PC-9 (cell line): ENCODE measurements at regions not wholly inside any gene's neighbourhood (a gene's known extent, or its start where the extent isn't known, plus 50 kb on each side); places are given as distances from the start of the nearest gene placed in this dataset.

Source experiments
- BruUV-seq: library from RNA; stranded (reverse); fragments of 400-500 nt; replicated peaks from 2 replicates; lab custom pipeline; 2021; lab: Mats Ljungman, UMichigan
- CTCF ChIA-PET: fragments of 300-600 bp; sonication (Branson Sonifier 250); formaldehyde crosslinking; loops from one replicate; lab custom pipeline; 2022; ENCODE audit warnings: antibody characterized with exemption; lab: Charles Lee
- POLR2A ChIA-PET: fragments of 300-600 bp; sonication (Branson Sonifier 250); formaldehyde crosslinking; loops from one replicate; lab custom pipeline; 2022; ENCODE audit warnings: antibody characterized with exemption; ENCODE audit not compliant: unreplicated experiment; lab: Charles Lee
- DNase-seq, 2 experiments: peaks; one replicate each; pipeline versions ENCODE4 v3.0.0 to v3.0.0-alpha.2; 2015 to 2022; ENCODE audit warnings: mixed read lengths in 1 of 2
- H2AFZ ChIP-seq: fragments of 200-600 bp; sonication (generic); 2 replicates; pipeline ENCODE4 v1.8.1; 2017; ENCODE audit warnings: antibody characterized with exemption
- H3F3A ChIP-seq: fragments of 200-600 bp; sonication (generic); 2 replicates; pipeline ENCODE4 v1.8.1; 2017; ENCODE audit warnings: antibody characterized with exemption, mild to moderate bottlenecking, low read depth; ENCODE audit not compliant: insufficient read depth
- H3K27ac ChIP-seq: fragments of 200-600 bp; sonication (generic); 2 replicates; pipeline ENCODE4 v1.6.1; 2016; ENCODE audit warnings: mixed run types
- H3K27me3 ChIP-seq: fragments of 200-600 bp; sonication (generic); 2 replicates; pipeline ENCODE4 v1.6.1; 2016; ENCODE audit warnings: low read depth, mixed run types; ENCODE audit not compliant: insufficient read depth
- H3K36me3 ChIP-seq: fragments of 200-600 bp; sonication (generic); 2 replicates; pipeline ENCODE4 v1.6.1; 2016; ENCODE audit warnings: low read depth, mixed run types
- H3K4me1 ChIP-seq: fragments of 200-600 bp; sonication (generic); replicated peaks from 2 replicates; pipeline ENCODE4 v1.6.1; 2016; ENCODE audit warnings: mixed run types; ENCODE audit not compliant: insufficient read depth
- H3K4me2 ChIP-seq: fragments of 200-600 bp; sonication (generic); 2 replicates; pipeline ENCODE4 v1.6.1; 2017; ENCODE audit warnings: mixed run types
- H3K4me3 ChIP-seq: fragments of 200-600 bp; sonication (generic); 2 replicates; pipeline ENCODE4 v1.6.1; 2016; ENCODE audit warnings: mixed run types
- H3K79me2 ChIP-seq: fragments of 200-600 bp; sonication (generic); 2 replicates; pipeline ENCODE4 v1.6.1; 2017; ENCODE audit warnings: low read depth, mixed run types
- H3K9me2 ChIP-seq: fragments of 200-600 bp; sonication (generic); 2 replicates; pipeline ENCODE4 v1.8.1; 2017; ENCODE audit warnings: mild to moderate bottlenecking; ENCODE audit not compliant: insufficient read depth
- H3K9me3 ChIP-seq: fragments of 200-600 bp; sonication (generic); 2 replicates; pipeline ENCODE4 v1.8.1; 2016; ENCODE audit warnings: low read depth; ENCODE audit not compliant: insufficient read depth
- H4K20me1 ChIP-seq: fragments of 200-600 bp; sonication (generic); 2 replicates; pipeline ENCODE4 v1.8.1; 2017; ENCODE audit not compliant: insufficient read depth
- EZH2 ChIP-seq: fragments of 200-600 bp; sonication (generic); IDR thresholded peaks from 2 replicates; pipeline ENCODE4 v1.8.0; 2017; ENCODE audit warnings: antibody characterized with exemption, low read depth
- intact Hi-C: fragments of 100-400 bp; cut with micrococcal nuclease; formaldehyde crosslinking; loops from one replicate; pipeline ENCODE4 v1.10.0; 2022; ENCODE audit not compliant: unreplicated experiment
- TF ChIP-seq, protein P1 (sequence below): fragments of 200-600 bp; sonication (generic); conservative IDR thresholded peaks from 2 replicates; pipeline ENCODE4 v1.6.1; 2017; ENCODE audit warnings: mixed run types, antibody characterized with exemption, mild to moderate bottlenecking, moderate library complexity

DNA sequence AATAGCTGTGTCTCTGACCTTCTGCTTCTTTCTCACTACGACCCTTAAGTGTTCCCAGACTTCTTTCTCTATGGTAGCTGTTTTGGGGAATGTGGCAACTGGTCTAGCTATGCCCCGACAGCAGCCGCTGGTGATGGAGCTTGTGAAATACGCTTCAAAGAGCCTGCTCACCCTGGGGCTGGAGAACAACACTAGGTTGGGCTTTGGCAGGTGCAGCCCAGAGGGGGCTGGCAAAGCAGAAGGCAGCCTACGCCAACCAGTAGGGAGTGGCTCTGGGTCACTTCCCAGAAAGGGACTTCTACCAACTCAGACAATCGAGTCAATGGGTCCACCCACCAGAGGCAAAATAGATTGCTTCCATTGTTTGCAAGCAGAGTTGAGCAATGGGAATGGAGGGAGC is 262.8 kb downstream of the LMO4 start:
- Histone ChIP-seq H3K4me2 (no peak overlapping the region), H3K27ac (no peak overlapping the region), H3K9me3 (no peaks in the 10 kb centered on the region), H3K4me1 (no peaks in the 10 kb centered on the region), H2AFZ (no peak overlapping the region), H4K20me1 (no peaks in the 10 kb centered on the region), H3K4me3 (no peak overlapping the region), H3F3A (no peaks in the 10 kb centered on the region), H3K9me2 (no peaks in the 10 kb centered on the region), H3K36me3 (no peaks in the 10 kb centered on the region), H3K79me2 (no peaks in the 10 kb centered on the region), H3K27me3 (no peaks in the 10 kb centered on the region)
- DNase-seq: no peak
- ChIA-PET CTCF (no interaction called here), POLR2A (no interaction called here)
- TF ChIP-seq, protein P1, sequence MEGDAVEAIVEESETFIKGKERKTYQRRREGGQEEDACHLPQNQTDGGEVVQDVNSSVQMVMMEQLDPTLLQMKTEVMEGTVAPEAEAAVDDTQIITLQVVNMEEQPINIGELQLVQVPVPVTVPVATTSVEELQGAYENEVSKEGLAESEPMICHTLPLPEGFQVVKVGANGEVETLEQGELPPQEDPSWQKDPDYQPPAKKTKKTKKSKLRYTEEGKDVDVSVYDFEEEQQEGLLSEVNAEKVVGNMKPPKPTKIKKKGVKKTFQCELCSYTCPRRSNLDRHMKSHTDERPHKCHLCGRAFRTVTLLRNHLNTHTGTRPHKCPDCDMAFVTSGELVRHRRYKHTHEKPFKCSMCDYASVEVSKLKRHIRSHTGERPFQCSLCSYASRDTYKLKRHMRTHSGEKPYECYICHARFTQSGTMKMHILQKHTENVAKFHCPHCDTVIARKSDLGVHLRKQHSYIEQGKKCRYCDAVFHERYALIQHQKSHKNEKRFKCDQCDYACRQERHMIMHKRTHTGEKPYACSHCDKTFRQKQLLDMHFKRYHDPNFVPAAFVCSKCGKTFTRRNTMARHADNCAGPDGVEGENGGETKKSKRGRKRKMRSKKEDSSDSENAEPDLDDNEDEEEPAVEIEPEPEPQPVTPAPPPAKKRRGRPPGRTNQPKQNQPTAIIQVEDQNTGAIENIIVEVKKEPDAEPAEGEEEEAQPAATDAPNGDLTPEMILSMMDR: no peak
- no TSS peak for BruUV-seq
- intact Hi-C loops: no loop called here

DNA sequence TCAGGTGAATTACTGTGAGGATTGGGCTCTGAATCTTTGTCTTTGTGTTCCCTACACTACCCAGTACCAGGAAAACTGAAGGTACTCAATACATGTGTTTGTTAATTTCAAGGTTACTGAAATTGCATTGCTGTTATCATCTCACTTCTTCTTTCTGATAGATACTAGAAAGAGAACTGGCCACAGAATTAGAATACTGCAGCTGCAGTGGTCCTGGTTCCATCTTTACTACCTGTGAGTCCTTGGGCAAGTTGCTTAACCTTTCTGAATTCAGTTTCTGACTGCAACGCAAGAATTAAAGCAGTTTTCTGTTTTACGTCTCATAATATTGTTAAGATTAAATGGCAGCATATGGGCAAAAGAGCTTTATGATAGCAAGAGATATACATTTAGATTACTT is 263.5 kb downstream of the LMO4 start:
- Histone ChIP-seq H3F3A (no peaks in the 10 kb centered on the region), H3K9me3 (no peaks in the 10 kb centered on the region), H4K20me1 (no peaks in the 10 kb centered on the region), H3K4me1 (no peaks in the 10 kb centered on the region), H2AFZ (no peak overlapping the region), H3K36me3 (no peaks in the 10 kb centered on the region), H3K79me2 (no peaks in the 10 kb centered on the region), H3K27me3 (no peaks in the 10 kb centered on the region), H3K27ac (no peak overlapping the region), H3K9me2 (no peaks in the 10 kb centered on the region), H3K4me3 (no peak overlapping the region), H3K4me2 (no peak overlapping the region)
- BruUV-seq: no TSS peak
- no peak for DNase-seq
- intact Hi-C loops: no loop called here
- no peak for TF ChIP-seq EZH2
- TF ChIP-seq, protein P1: no peak
- ChIA-PET CTCF (no interaction called here), POLR2A (no interaction called here)

DNA sequence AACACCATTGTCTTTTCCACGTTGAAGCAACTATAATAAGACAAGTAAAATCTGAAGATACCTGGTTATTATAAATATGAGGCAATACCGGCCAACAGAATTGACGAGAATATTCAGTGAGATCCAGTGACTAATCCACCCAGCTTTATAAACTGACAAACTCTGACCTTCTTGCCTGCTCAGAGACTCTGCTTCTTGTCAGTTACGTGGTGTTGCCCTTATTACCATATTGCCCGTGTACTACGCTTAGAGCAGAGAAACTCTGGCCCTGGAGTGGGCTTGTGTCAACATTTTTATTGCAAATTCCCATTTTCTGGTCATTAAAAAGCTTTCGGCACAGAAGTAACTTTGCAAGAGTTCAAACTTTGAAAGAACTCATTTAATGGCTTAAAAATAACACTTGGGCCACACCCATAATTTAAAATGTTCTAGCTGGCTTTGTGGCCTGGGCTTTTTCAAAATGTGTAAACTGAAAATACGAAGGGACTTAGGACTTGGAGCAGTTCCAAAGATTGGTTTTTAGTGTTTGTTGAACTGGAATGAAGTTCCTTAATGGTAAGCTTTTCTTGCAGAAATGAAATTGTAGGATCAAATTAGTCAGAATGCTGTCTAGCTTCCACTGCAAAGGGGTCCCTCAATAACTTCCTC is 266.2 kb downstream of the LMO4 start:
- TF ChIP-seq, protein P1: no peak
- TF ChIP-seq EZH2: no peak
- intact Hi-C loops: no loop called here
- Histone ChIP-seq H3K36me3 (no peaks in the 10 kb centered on the region), H3K4me2 (no peak overlapping the region), H3F3A (no peaks in the 10 kb centered on the region), H3K27ac (no peak overlapping the region), H3K79me2 (no peaks in the 10 kb centered on the region), H3K4me1 (no peaks in the 10 kb centered on the region), H2AFZ (no peak overlapping the region), H3K27me3 (no peaks in the 10 kb centered on the region), H3K4me3 (no peak overlapping the region), H3K9me3 (no peaks in the 10 kb centered on the region), H4K20me1 (no peaks in the 10 kb centered on the region), H3K9me2 (no peaks in the 10 kb centered on the region)
- POLR2A ChIA-PET: no interaction called here
- no TSS peak for BruUV-seq
- DNase-seq: no peak
- CTCF ChIA-PET: no interaction called here
